ENCODE measurements at regions not wholly inside any gene's neighbourhood (a gene's known extent, or its start where the extent isn't known, plus 50 kb on each side); places are given as distances from the start of the nearest gene placed in this dataset.

GRCh38 chr3:859135-859534, 233.7 kb upstream of the CNTN6 start:
- TF ChIP-seq CTCF (IDR thresholded peaks at IDR 0.05) (no peak), POLR2A (IDR thresholded peaks at IDR 0.05) (no peak)

Data from right lobe of liver (tissue), 4 donors.